Heart left ventricle (tissue), 13 donors: ENCODE measurements at regions not wholly inside any gene's neighbourhood (a gene's known extent, or its start where the extent isn't known, plus 50 kb on each side); places are given as distances from the start of the nearest gene placed in this dataset.

Source experiments
- CTCF ChIP-seq, 12 donors: fragments of 200-600 bp; sonication (generic) in 4 of 12; IDR thresholded peaks; one replicate each; pipeline versions ENCODE4 v1.5.0 to v1.8.0; 2018 to 2022; ENCODE audit warnings: antibody characterized with exemption in 12 of 12, mild to moderate bottlenecking in 5 of 12
- POLR2A ChIP-seq, 2 donors: fragments of 450-650 bp; IDR thresholded peaks; one replicate each; pipeline ENCODE4 v1.6.1; 2017; ENCODE audit warnings: antibody characterized with exemption in 2 of 2, mild to moderate bottlenecking in 2 of 2, moderate library complexity in 2 of 2
- donor health status: ischemic (EF 13 %, LVEDD 7.1; RV severe dilation, severe dysfunction).
- donor health status: DM: no; HTN: yes; CAD: no.
- donor health status: DM: no; HTN: no; CAD: no.
- donor health status: ischemic (EF 25% LVEDD 6.9; RV normal size, moderate dysfunction).
- donor health status: ischemic (EF 25% LVEDD 5.7; RV mildly dilated, moderate dysfunction).
- donor health status: ischemic (EF 35%, LVEDD 5.7; RV mildly dilated, moderate dysfunction).
- donor health status: nonischemic (EF 11% LVEDD 7.7; RV severe dilation, severe dysfunction).
- donor health status: DM: yes; HTN: yes; CAD: no.
- donor health status: PGD.
- donor health status: ischemic (EF 29% LVEDD 5.4; RV normal size, mild dysfunction).
- donor health status: nonischemic (EF 23%, LVEDD 6.1; RV moderate dilation, normal function).

- TF ChIP-seq CTCF (IDR thresholded peaks at IDR 0.05) (no peak), POLR2A (IDR thresholded peaks at IDR 0.05) (no peak)
Observed at GRCh38 chr5:135218486-135218755, 180.6 kb downstream of the MACROH2A1 start.
